ENCODE measurements at regions not wholly inside any gene's neighbourhood (a gene's known extent, or its start where the extent isn't known, plus 50 kb on each side); places are given as distances from the start of the nearest gene placed in this dataset.

- DNase-seq (ENCODE audit: extremely low spot score, unreplicated experiment): no peak
- no peaks in the 10 kb centered on the region for H3K36me3 Mint-ChIP-seq
- peaks cover 4% of the 10 kb centered on the region for H3K4me1 Mint-ChIP-seq (ENCODE audit: unreplicated experiment)
- no peaks in the 10 kb centered on the region for H3K9me3 Mint-ChIP-seq
- no peak overlapping the region for H3K4me3 Mint-ChIP-seq
- no peak for TF ChIP-seq CTCF (conservative IDR thresholded peaks at IDR 0.05)
- H3K27ac Mint-ChIP-seq: no peak overlapping the region
- no peaks in the 10 kb centered on the region for H3K27me3 Mint-ChIP-seq
Observed at GRCh38 chr13:73893833-73894232, 240.4 kb downstream of the KLF12 start.

- no peak overlapping the region for H3K27ac Mint-ChIP-seq
- no peak overlapping the region for H3K4me3 Mint-ChIP-seq
Observed at GRCh38 chr13:73891805-73892204, 242.4 kb downstream of the KLF12 start.

GRCh38 chr13:73883162-73883561 lies 251.0 kb downstream of the KLF12 start:
- Mint-ChIP-seq H3K4me3 (no peak overlapping the region), H3K9me3 (no peaks in the 10 kb centered on the region), H3K36me3 (peaks cover 26% of the 10 kb centered on the region), H3K4me1 (ENCODE audit: unreplicated experiment) (peaks cover 4% of the 10 kb centered on the region), H3K27ac (no peak overlapping the region), H3K27me3 (no peaks in the 10 kb centered on the region)
- no peak for DNase-seq (ENCODE audit: extremely low spot score, unreplicated experiment)
- no peak for TF ChIP-seq CTCF (conservative IDR thresholded peaks at IDR 0.05)

More at GRCh38 chr13:73891805-73892204, 242.4 kb downstream of the KLF12 start:
- Mint-ChIP-seq H3K4me1 (ENCODE audit: unreplicated experiment) (no peaks in the 10 kb centered on the region), H3K9me3 (no peaks in the 10 kb centered on the region), H3K27me3 (no peaks in the 10 kb centered on the region), H3K36me3 (peaks cover 4% of the 10 kb centered on the region)
- TF ChIP-seq CTCF (conservative IDR thresholded peaks at IDR 0.05): no peak
- no peak for DNase-seq (ENCODE audit: extremely low spot score, unreplicated experiment)

- Mint-ChIP-seq H3K4me1 (ENCODE audit: unreplicated experiment) (peaks cover 4% of the 10 kb centered on the region), H3K9me3 (no peaks in the 10 kb centered on the region), H3K27ac (peak overlapping the region; percentile 9), H3K27me3 (no peaks in the 10 kb centered on the region), H3K4me3 (no peak overlapping the region), H3K36me3 (peaks cover 13% of the 10 kb centered on the region)
- TF ChIP-seq CTCF (conservative IDR thresholded peaks at IDR 0.05): no peak
- DNase-seq (ENCODE audit: extremely low spot score, unreplicated experiment): no peak
Observed at GRCh38 chr13:73880365-73880764, 253.8 kb downstream of the KLF12 start.

- Mint-ChIP-seq H3K27me3 (no peaks in the 10 kb centered on the region), H3K36me3 (peaks cover 8% of the 10 kb centered on the region), H3K27ac (peak overlapping the region; percentile 9), H3K4me3 (no peak overlapping the region), H3K4me1 (ENCODE audit: unreplicated experiment) (peaks cover 4% of the 10 kb centered on the region), H3K9me3 (no peaks in the 10 kb centered on the region)
- no peak for TF ChIP-seq CTCF (conservative IDR thresholded peaks at IDR 0.05)
- DNase-seq (ENCODE audit: extremely low spot score, unreplicated experiment): no peak
Observed at GRCh38 chr13:73879346-73880015, 254.7 kb downstream of the KLF12 start.

Measured in type B pancreatic cell (in vitro differentiated cells).